ENCODE measurements at regions not wholly inside any gene's neighbourhood (a gene's known extent, or its start where the extent isn't known, plus 50 kb on each side); places are given as distances from the start of the nearest gene placed in this dataset.

DNA sequence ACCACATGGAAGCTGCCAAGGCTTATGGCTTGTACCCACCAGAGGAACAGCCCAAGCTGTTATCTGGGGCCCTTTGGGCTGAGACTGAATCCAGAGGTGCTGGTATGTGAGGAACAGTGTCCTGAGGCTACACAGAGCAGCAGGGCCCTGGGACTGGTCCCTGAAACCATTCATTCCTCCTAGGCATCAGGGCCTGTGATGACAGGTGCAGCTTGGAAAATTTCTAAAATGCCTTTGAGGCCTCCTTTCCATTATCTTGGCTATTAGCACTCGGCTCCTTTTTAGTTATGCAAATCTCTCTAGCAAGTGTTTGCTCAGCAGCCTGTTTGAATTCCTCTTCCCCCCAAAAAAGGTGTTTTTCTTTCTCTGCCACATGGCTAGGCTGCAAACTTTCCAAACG, 1151.7 kb upstream of the LRRN3 start:
- TF ChIP-seq CTCF (IDR thresholded peaks at IDR 0.05) (no peak), POLR2A (IDR thresholded peaks at IDR 0.05) (no peak)

Data from lower leg skin (tissue), 3 donors.